Rectal smooth muscle tissue (tissue), 1 donor: ENCODE measurements at regions not wholly inside any gene's neighbourhood (a gene's known extent, or its start where the extent isn't known, plus 50 kb on each side); places are given as distances from the start of the nearest gene placed in this dataset.
A peak's percentile ranks its signal among the peaks of the same experiment; 100 is the strongest.

Source experiments
- H3K27ac ChIP-seq: one replicate; pipeline ENCODE4 v1.7.0; 2013; ENCODE audit warnings: low read depth, low read length, inconsistent platforms
- H3K27me3 ChIP-seq: one replicate; pipeline ENCODE4 v1.7.0; 2013; ENCODE audit warnings: low read length; ENCODE audit not compliant: control insufficient read depth, insufficient read depth
- H3K36me3 ChIP-seq: one replicate; pipeline ENCODE4 v1.7.0; 2013; ENCODE audit warnings: low read length; ENCODE audit not compliant: control insufficient read depth, insufficient read depth
- H3K4me1 ChIP-seq: one replicate; pipeline ENCODE4 v1.7.0; 2013; ENCODE audit warnings: low read length; ENCODE audit not compliant: control insufficient read depth, insufficient read depth
- H3K4me3 ChIP-seq: one replicate; pipeline ENCODE4 v1.7.0; 2013; ENCODE audit warnings: low read length
- H3K9ac ChIP-seq: one replicate; pipeline ENCODE4 v1.7.0; 2013; ENCODE audit warnings: low read length

- Histone ChIP-seq H3K4me1 (peaks cover 23% of the 10 kb centered on the region), H3K27me3 (no peaks in the 10 kb centered on the region), H3K36me3 (no peaks in the 10 kb centered on the region), H3K9ac (no peak overlapping the region), H3K4me3 (no peak overlapping the region), H3K27ac (no peak overlapping the region)
Observed at GRCh38 chr2:160912276-160912675, 248.0 kb upstream of the TANK start.

- H3K27me3 ChIP-seq: no peaks in the 10 kb centered on the region
Observed at GRCh38 chr2:160913323-160913722, 246.9 kb upstream of the TANK start.

GRCh38 chr2:160914217-160914616, 246.0 kb upstream of the TANK start:
- Histone ChIP-seq H3K36me3 (no peaks in the 10 kb centered on the region), H3K4me3 (no peak overlapping the region), H3K9ac (no peak overlapping the region), H3K27ac (no peak overlapping the region), H3K4me1 (peaks cover 22% of the 10 kb centered on the region), H3K27me3 (no peaks in the 10 kb centered on the region)

More at GRCh38 chr2:160913323-160913722, 246.9 kb upstream of the TANK start:
- no peak overlapping the region for H3K4me3 ChIP-seq
- peaks cover 23% of the 10 kb centered on the region for H3K4me1 ChIP-seq
- no peak overlapping the region for H3K27ac ChIP-seq
- no peaks in the 10 kb centered on the region for H3K36me3 ChIP-seq
- no peak overlapping the region for H3K9ac ChIP-seq

GRCh38 chr2:160916300-160916699, 243.9 kb upstream of the TANK start:
- no peaks in the 10 kb centered on the region for H3K27me3 ChIP-seq
- H3K4me1 ChIP-seq: peaks cover 16% of the 10 kb centered on the region
- no peak overlapping the region for H3K9ac ChIP-seq
- no peak overlapping the region for H3K27ac ChIP-seq
- H3K4me3 ChIP-seq: no peak overlapping the region
- no peaks in the 10 kb centered on the region for H3K36me3 ChIP-seq

- Histone ChIP-seq H3K4me1 (peaks cover 16% of the 10 kb centered on the region), H3K27ac (no peak overlapping the region), H3K27me3 (no peaks in the 10 kb centered on the region), H3K9ac (no peak overlapping the region), H3K4me3 (no peak overlapping the region), H3K36me3 (no peaks in the 10 kb centered on the region)
Observed at GRCh38 chr2:160917850-160918249, 242.4 kb upstream of the TANK start.

- Histone ChIP-seq H3K4me1 (peaks cover 16% of the 10 kb centered on the region), H3K27ac (no peak overlapping the region)
Observed at GRCh38 chr2:160918258-160918657, 242.0 kb upstream of the TANK start.

GRCh38 chr2:160918906-160919503, 241.2 kb upstream of the TANK start:
- Histone ChIP-seq H3K36me3 (no peaks in the 10 kb centered on the region), H3K27me3 (no peaks in the 10 kb centered on the region), H3K27ac (no peak overlapping the region), H3K4me1 (peaks cover 16% of the 10 kb centered on the region), H3K4me3 (no peak overlapping the region), H3K9ac (no peak overlapping the region)

More at GRCh38 chr2:160918258-160918657, 242.0 kb upstream of the TANK start:
- Histone ChIP-seq H3K4me3 (no peak overlapping the region), H3K9ac (no peak overlapping the region), H3K27me3 (no peaks in the 10 kb centered on the region), H3K36me3 (no peaks in the 10 kb centered on the region)

- Histone ChIP-seq H3K27ac (peak overlapping the region; percentile 73), H3K9ac (no peak overlapping the region), H3K27me3 (no peaks in the 10 kb centered on the region), H3K4me3 (no peak overlapping the region), H3K4me1 (peaks cover 16% of the 10 kb centered on the region), H3K36me3 (no peaks in the 10 kb centered on the region)
Observed at GRCh38 chr2:160920061-160920460, 240.2 kb upstream of the TANK start.

GRCh38 chr2:160920791-160921303, 239.4 kb upstream of the TANK start:
- Histone ChIP-seq H3K9ac (no peak overlapping the region), H3K36me3 (no peaks in the 10 kb centered on the region), H3K27me3 (no peaks in the 10 kb centered on the region), H3K4me1 (peaks cover 16% of the 10 kb centered on the region), H3K4me3 (peak overlapping the region; percentile 18), H3K27ac (peak overlapping the region; percentile 73)

GRCh38 chr2:160921386-160921964, 238.8 kb upstream of the TANK start:
- Histone ChIP-seq H3K36me3 (no peaks in the 10 kb centered on the region), H3K4me3 (no peak overlapping the region), H3K27ac (peak overlapping the region; percentile 73), H3K9ac (no peak overlapping the region), H3K27me3 (no peaks in the 10 kb centered on the region), H3K4me1 (peaks cover 16% of the 10 kb centered on the region)

GRCh38 chr2:160924936-160925353, 235.3 kb upstream of the TANK start:
- Histone ChIP-seq H3K27me3 (no peaks in the 10 kb centered on the region), H3K9ac (no peak overlapping the region), H3K4me3 (no peak overlapping the region), H3K27ac (no peak overlapping the region), H3K4me1 (peaks cover 16% of the 10 kb centered on the region), H3K36me3 (no peaks in the 10 kb centered on the region)

GRCh38 chr2:160925956-160926355, 234.3 kb upstream of the TANK start:
- Histone ChIP-seq H3K27ac (no peak overlapping the region), H3K4me3 (no peak overlapping the region), H3K9ac (no peak overlapping the region), H3K36me3 (no peaks in the 10 kb centered on the region), H3K4me1 (peaks cover 7% of the 10 kb centered on the region), H3K27me3 (no peaks in the 10 kb centered on the region)

GRCh38 chr2:160927324-160927723, 232.9 kb upstream of the TANK start:
- Histone ChIP-seq H3K9ac (no peak overlapping the region), H3K27me3 (no peaks in the 10 kb centered on the region), H3K4me3 (no peak overlapping the region), H3K27ac (no peak overlapping the region), H3K4me1 (no peaks in the 10 kb centered on the region), H3K36me3 (no peaks in the 10 kb centered on the region)
